Lower leg skin (tissue), 3 donors: ENCODE measurements at regions not wholly inside any gene's neighbourhood (a gene's known extent, or its start where the extent isn't known, plus 50 kb on each side); places are given as distances from the start of the nearest gene placed in this dataset.

Experiments
- POLR2A ChIP-seq, 2 donors: fragments of 450-650 bp; IDR thresholded peaks; one replicate each; pipeline ENCODE4 v1.6.1; 2016 to 2017; ENCODE audit warnings: antibody characterized with exemption in 2 of 2, mild to moderate bottlenecking in 1 of 2, moderate library complexity in 1 of 2
- TF ChIP-seq, protein P1 (sequence below), 3 donors: fragments of 450-650 bp; IDR thresholded peaks; one replicate each; pipeline ENCODE4 v1.5.1; 2016; ENCODE audit warnings: antibody characterized with exemption in 3 of 3, mild to moderate bottlenecking in 3 of 3, moderate library complexity in 2 of 3

DNA sequence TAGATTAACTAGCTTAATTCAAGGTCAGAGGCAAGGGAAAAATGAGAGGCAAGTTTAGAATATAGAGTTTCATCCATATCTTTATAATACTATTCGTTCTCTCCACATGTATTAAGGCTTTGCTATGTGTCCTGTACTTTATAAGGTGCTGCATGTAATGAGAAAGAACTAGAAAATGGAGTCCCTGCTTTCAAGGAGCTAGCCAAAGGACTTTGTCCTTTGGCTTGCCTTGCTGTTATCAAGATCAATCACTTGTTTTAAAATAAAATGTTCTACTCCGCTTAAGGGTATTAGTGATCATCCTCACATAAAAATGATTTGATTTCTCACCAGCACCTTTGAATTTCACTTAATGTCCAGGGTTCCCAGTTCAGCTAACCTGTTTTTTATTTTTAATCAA lies 470.9 kb downstream of the WDR72 start:
- TF ChIP-seq, protein P1, sequence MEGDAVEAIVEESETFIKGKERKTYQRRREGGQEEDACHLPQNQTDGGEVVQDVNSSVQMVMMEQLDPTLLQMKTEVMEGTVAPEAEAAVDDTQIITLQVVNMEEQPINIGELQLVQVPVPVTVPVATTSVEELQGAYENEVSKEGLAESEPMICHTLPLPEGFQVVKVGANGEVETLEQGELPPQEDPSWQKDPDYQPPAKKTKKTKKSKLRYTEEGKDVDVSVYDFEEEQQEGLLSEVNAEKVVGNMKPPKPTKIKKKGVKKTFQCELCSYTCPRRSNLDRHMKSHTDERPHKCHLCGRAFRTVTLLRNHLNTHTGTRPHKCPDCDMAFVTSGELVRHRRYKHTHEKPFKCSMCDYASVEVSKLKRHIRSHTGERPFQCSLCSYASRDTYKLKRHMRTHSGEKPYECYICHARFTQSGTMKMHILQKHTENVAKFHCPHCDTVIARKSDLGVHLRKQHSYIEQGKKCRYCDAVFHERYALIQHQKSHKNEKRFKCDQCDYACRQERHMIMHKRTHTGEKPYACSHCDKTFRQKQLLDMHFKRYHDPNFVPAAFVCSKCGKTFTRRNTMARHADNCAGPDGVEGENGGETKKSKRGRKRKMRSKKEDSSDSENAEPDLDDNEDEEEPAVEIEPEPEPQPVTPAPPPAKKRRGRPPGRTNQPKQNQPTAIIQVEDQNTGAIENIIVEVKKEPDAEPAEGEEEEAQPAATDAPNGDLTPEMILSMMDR (IDR thresholded peaks at IDR 0.05), result no peak
- no peak for TF ChIP-seq POLR2A (IDR thresholded peaks at IDR 0.05)
